GM18499 (cell line): ENCODE measurements at regions not wholly inside any gene's neighbourhood (a gene's known extent, or its start where the extent isn't known, plus 50 kb on each side); places are given as distances from the start of the nearest gene placed in this dataset.
"Not testable (repeated sequence)": the region's sequence is repeated elsewhere in the genome, so short reads cannot be mapped to it uniquely, and the experiment has no call there.

Experiments used
- ATAC-seq: cut with Tn5 transposase; IDR thresholded peaks from one replicate; pipeline ENCODE4 v1.9.1; 2021; ENCODE audit warnings: moderate number of reproducible peaks; ENCODE audit not compliant: insufficient read depth, unreplicated experiment

- no peak for ATAC-seq
These were observed 164.2 kb upstream of the ATF7IP start for GRCh38 chr12:14201291-14201690.

GRCh38 chr12:14207905-14208551 lies 157.5 kb upstream of the ATF7IP start:
- no peak for ATAC-seq

GRCh38 chr12:14211947-14212387 lies 153.5 kb upstream of the ATF7IP start:
- no peak for ATAC-seq

- ATAC-seq, result no peak
These were observed 151.9 kb upstream of the ATF7IP start for GRCh38 chr12:14213542-14213941.

GRCh38 chr12:14214495-14214894 lies 151.0 kb upstream of the ATF7IP start:
- no peak for ATAC-seq

GRCh38 chr12:14215949-14216348 lies 149.5 kb upstream of the ATF7IP start:
- ATAC-seq, result not testable (repeated sequence)

GRCh38 chr12:14216405-14217294 lies 148.8 kb upstream of the ATF7IP start:
- no peak for ATAC-seq

- no peak for ATAC-seq
These were observed 146.3 kb upstream of the ATF7IP start for GRCh38 chr12:14219156-14219555.

GRCh38 chr12:14219670-14220069 lies 145.8 kb upstream of the ATF7IP start:
- not testable (repeated sequence) for ATAC-seq

- no peak for ATAC-seq
These were observed 140.4 kb upstream of the ATF7IP start for GRCh38 chr12:14225064-14225463.

GRCh38 chr12:14235176-14235575 lies 130.3 kb upstream of the ATF7IP start:
- not testable (repeated sequence) for ATAC-seq

GRCh38 chr12:14236641-14237040 lies 128.8 kb upstream of the ATF7IP start:
- not testable (repeated sequence) for ATAC-seq

GRCh38 chr12:14238221-14238792 lies 127.2 kb upstream of the ATF7IP start:
- ATAC-seq, result no peak

GRCh38 chr12:14239350-14239934 lies 126.0 kb upstream of the ATF7IP start:
- no peak for ATAC-seq

- ATAC-seq, result no peak
These were observed 125.3 kb upstream of the ATF7IP start for GRCh38 chr12:14239935-14240872.

- ATAC-seq, result no peak
These were observed 124.6 kb upstream of the ATF7IP start for GRCh38 chr12:14240873-14241220.

GRCh38 chr12:14242825-14243224 lies 122.7 kb upstream of the ATF7IP start:
- not testable (repeated sequence) for ATAC-seq

GRCh38 chr12:14243941-14244340 lies 121.5 kb upstream of the ATF7IP start:
- no peak for ATAC-seq

- ATAC-seq, result no peak
These were observed 120.4 kb upstream of the ATF7IP start for GRCh38 chr12:14244876-14245669.
